Sciatic nerve (tissue), 2 donors: ENCODE measurements at regions not wholly inside any gene's neighbourhood (a gene's known extent, or its start where the extent isn't known, plus 50 kb on each side); places are given as distances from the start of the nearest gene placed in this dataset.

Source experiments
- ATAC-seq: fragments of 200-7000 bp; cut with Tn5 transposase; one replicate; pipeline ENCODE4 v1.9.1; 2020; ENCODE audit warnings: mild to moderate bottlenecking, moderate library complexity
- DNase-seq: peaks from one replicate; pipeline ENCODE4 v3.0.0-alpha.2; 2020; ENCODE audit warnings: low spot score
- intact Hi-C: fragments of 100-400 bp; cut with DNase I; formaldehyde crosslinking; loops from one replicate; pipeline ENCODE4 v1.14.2; 2022
- donor health status: DM: no; HTN: no; CAD: no.
- donor health status: DM: no; HTN: no; CAD: no.

GRCh38 chr5:123753937-123754891 is 242.2 kb downstream of the CSNK1G3 start:
- no peak for DNase-seq
- intact Hi-C loops, result no loop called here
- peak; percentile 69 for ATAC-seq

- intact Hi-C loops, result no loop called here
- no peak for DNase-seq
- no peak for ATAC-seq
Measured at GRCh38 chr5:123753180-123753936, 241.4 kb downstream of the CSNK1G3 start.

GRCh38 chr5:123752552-123753179 is 240.7 kb downstream of the CSNK1G3 start:
- intact Hi-C loops, result no loop called here
- ATAC-seq (peak; percentile 94), DNase-seq (no peak)

- no peak for ATAC-seq
- intact Hi-C loops, result no loop called here
- no peak for DNase-seq
Measured at GRCh38 chr5:123751670-123752069, 239.7 kb downstream of the CSNK1G3 start.

- ATAC-seq (no peak), DNase-seq (no peak)
- intact Hi-C loops, result no loop called here
Measured at GRCh38 chr5:123748239-123748638, 236.3 kb downstream of the CSNK1G3 start.

- ATAC-seq (peak; percentile 52), DNase-seq (no peak)
- intact Hi-C loops, result no loop called here
Measured at GRCh38 chr5:123746683-123747360, 234.8 kb downstream of the CSNK1G3 start.

- DNase-seq (no peak), ATAC-seq (no peak)
- intact Hi-C loops, result no loop called here
Measured at GRCh38 chr5:123743990-123744583, 232.1 kb downstream of the CSNK1G3 start.

GRCh38 chr5:123735384-123735783 is 223.4 kb downstream of the CSNK1G3 start:
- DNase-seq, result no peak
- intact Hi-C loops, result no loop called here
- ATAC-seq, result no peak

- ATAC-seq (no peak), DNase-seq (no peak)
- intact Hi-C loops, result no loop called here
Measured at GRCh38 chr5:123732257-123732656, 220.3 kb downstream of the CSNK1G3 start.

- intact Hi-C loops, result no loop called here
- ATAC-seq, result no peak
- no peak for DNase-seq
Measured at GRCh38 chr5:123722451-123722850, 210.5 kb downstream of the CSNK1G3 start.

GRCh38 chr5:123721675-123722276 is 209.8 kb downstream of the CSNK1G3 start:
- intact Hi-C loops, result no loop called here

GRCh38 chr5:123720955-123721354 is 209.0 kb downstream of the CSNK1G3 start:
- intact Hi-C loops, result no loop called here
- DNase-seq (no peak), ATAC-seq (no peak)

More at GRCh38 chr5:123721675-123722276, 209.8 kb downstream of the CSNK1G3 start:
- ATAC-seq, result no peak
- no peak for DNase-seq

- intact Hi-C loops, result no loop called here
- DNase-seq (no peak), ATAC-seq (no peak)
Measured at GRCh38 chr5:123720339-123720738, 208.4 kb downstream of the CSNK1G3 start.

GRCh38 chr5:123719004-123719403 is 207.0 kb downstream of the CSNK1G3 start:
- DNase-seq (no peak), ATAC-seq (no peak)
- intact Hi-C loops, result no loop called here

- intact Hi-C loops, result no loop called here
- no peak for DNase-seq
- ATAC-seq, result no peak
Measured at GRCh38 chr5:123718238-123718637, 206.3 kb downstream of the CSNK1G3 start.

GRCh38 chr5:123717139-123717538 is 205.2 kb downstream of the CSNK1G3 start:
- ATAC-seq (no peak), DNase-seq (no peak)
- intact Hi-C loops, result no loop called here

GRCh38 chr5:123710031-123710430 is 198.1 kb downstream of the CSNK1G3 start:
- ATAC-seq, result no peak
- intact Hi-C loops, result no loop called here
- DNase-seq, result no peak

- intact Hi-C loops, result no loop called here
- peak; percentile 63 for ATAC-seq
- DNase-seq, result no peak
Measured at GRCh38 chr5:123709422-123709821, 197.4 kb downstream of the CSNK1G3 start.
